ENCODE measurements at regions not wholly inside any gene's neighbourhood (a gene's known extent, or its start where the extent isn't known, plus 50 kb on each side); places are given as distances from the start of the nearest gene placed in this dataset.
"Not testable (repeated sequence)": the region's sequence is repeated elsewhere in the genome, so short reads cannot be mapped to it uniquely, and the experiment has no call there.

DNA sequence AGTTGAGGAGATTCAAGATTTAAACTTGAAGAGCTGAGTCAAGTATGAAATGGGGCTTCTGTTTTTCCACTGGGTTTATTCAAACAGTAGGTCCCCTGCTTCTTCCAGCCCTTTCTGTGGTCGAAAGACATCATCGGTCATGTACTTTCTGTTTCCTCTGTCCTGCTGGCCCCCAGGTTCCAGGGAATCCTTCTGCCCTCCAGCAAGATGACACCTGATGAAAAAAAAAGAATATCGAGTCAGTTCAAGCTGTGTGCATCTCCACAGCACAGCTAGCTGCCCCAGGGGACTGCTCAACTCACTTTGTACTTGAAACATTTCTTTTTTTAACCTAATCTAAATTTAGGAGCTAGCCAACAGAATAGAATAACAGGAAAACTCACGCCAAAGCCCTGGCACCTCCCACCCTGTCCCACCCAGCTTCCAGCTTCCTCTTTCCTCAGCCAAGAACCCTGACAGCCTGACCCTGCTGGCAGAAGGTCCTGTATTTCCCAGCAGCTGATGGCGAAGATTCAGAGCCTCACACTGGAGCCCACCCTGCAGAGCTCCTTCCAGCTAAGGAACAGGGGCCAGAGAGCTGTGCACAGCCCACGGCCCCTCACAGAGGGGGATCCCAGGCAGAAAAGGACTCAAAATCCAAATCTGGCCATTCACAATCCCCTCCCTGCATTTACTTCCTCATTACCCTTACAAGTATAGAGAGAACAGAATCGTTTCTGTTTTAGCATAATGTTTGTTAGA, 176.5 kb downstream of the PSMG1 start:
- TF ChIP-seq JUND (IDR thresholded peaks at IDR 0.05; ENCODE audit: low read depth) = no peak
- in situ Hi-C loops (cut with HindIII; ENCODE audit: low pct_unique_long_range_greater_than_20kb, low sequenced_read_pairs) = no loop called here
- DNase-seq (ENCODE audit: low read depth in 1 of 2, low spot score in 1 of 2) = no peak

- in situ Hi-C loops (cut with HindIII; ENCODE audit: low pct_unique_long_range_greater_than_20kb, low sequenced_read_pairs) = no loop called here
- DNase-seq (ENCODE audit: low read depth in 1 of 2, low spot score in 1 of 2) = no peak
- no peak for TF ChIP-seq JUND (IDR thresholded peaks at IDR 0.05; ENCODE audit: low read depth)
Measured at GRCh38 chr21:39005502-39005787, 177.8 kb downstream of the PSMG1 start.

DNA sequence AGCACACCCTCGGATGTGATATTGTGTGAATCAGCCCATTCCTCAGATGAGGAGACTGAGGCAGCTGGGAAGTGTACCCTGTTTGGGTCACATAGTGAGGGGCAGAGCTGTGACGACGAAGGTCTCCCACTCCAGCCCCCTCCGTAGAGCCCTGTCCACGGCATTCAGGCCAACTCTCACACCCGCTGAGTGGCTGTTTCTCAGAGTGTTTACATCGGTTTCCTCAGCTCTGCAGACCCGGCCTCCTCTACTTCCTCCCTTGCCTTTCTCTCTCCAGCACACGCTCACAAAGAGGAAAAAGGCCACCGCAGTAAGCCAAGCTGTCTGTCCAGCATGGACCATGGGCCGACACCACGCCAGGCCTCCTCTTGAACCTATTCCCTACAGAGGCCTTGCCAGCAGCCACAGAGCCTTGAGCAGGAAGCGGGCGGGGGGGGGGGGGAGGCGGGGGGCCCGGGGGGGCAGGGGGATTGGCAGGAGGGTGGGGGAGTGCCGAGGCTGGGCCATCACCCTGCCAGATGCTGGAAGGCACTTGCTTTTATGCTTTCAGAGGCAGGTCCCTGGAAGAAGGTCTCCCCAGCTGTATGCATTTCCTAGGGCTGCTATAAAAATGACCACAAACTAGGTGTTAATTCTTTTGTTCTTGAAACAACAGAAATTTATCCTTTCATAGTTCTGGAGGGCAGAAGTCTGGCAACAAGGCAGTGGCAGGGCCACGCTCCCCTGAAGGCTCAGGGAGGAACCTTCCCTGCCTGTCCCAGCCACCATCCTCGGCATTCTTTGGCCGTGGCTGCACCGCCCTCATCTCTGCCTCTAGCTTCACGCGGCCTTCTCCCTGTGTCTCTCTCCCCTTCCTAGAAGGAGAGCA, 178.4 kb downstream of the PSMG1 start:
- in situ Hi-C loops (cut with HindIII; ENCODE audit: low pct_unique_long_range_greater_than_20kb, low sequenced_read_pairs) = no loop called here

DNA sequence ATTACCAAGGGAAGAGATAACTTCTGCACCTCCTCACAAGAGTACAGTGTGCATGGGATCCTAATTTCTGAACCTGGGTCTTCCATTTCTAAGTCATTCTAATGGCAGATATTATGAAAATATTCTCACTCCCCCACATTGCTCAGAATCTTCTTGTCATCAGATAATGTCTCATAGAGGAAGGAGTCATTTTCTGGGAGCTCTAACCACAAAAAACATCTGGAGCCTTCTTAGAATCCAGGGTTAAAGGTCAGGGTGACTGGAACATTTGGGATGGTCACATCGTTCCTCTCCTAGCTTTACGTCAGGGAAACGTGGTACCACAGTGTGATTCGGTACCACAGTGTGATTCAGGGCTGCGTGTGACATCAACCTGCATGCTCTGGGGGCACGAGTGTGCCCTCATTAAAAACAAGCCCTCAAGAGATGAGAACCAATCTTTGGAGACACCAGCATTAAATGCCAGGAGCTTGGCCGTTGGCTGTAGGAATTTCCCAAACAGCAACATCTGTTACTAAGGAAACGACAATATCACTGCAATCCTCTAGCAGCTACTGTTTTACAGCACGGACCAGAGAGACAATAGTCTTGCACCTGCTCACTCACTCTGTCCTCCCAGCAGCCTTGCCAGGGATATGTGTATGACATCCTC, 179.1 kb downstream of the PSMG1 start:
- DNase-seq (ENCODE audit: low read depth in 1 of 2, low spot score in 1 of 2) = no peak
- no peak for TF ChIP-seq JUND (IDR thresholded peaks at IDR 0.05; ENCODE audit: low read depth)
- in situ Hi-C loops (cut with HindIII; ENCODE audit: low pct_unique_long_range_greater_than_20kb, low sequenced_read_pairs) = no loop called here

More for the DNA sequence above, 178.4 kb downstream of the PSMG1 start:
- no peak for TF ChIP-seq JUND (IDR thresholded peaks at IDR 0.05; ENCODE audit: low read depth)
- DNase-seq (ENCODE audit: low read depth in 1 of 2, low spot score in 1 of 2) = no peak

GRCh38 chr21:39001341-39001740, 181.9 kb downstream of the PSMG1 start:
- TF ChIP-seq JUND (IDR thresholded peaks at IDR 0.05; ENCODE audit: low read depth) = no peak
- DNase-seq (ENCODE audit: low read depth in 1 of 2, low spot score in 1 of 2) = no peak
- in situ Hi-C loops (cut with HindIII; ENCODE audit: low pct_unique_long_range_greater_than_20kb, low sequenced_read_pairs) = no loop called here

- in situ Hi-C loops (cut with HindIII; ENCODE audit: low pct_unique_long_range_greater_than_20kb, low sequenced_read_pairs) = no loop called here
- no peak for TF ChIP-seq JUND (IDR thresholded peaks at IDR 0.05; ENCODE audit: low read depth)
- no peak for DNase-seq (ENCODE audit: low read depth in 1 of 2, low spot score in 1 of 2)
Measured at GRCh38 chr21:39000496-39000895, 182.8 kb downstream of the PSMG1 start.

DNA sequence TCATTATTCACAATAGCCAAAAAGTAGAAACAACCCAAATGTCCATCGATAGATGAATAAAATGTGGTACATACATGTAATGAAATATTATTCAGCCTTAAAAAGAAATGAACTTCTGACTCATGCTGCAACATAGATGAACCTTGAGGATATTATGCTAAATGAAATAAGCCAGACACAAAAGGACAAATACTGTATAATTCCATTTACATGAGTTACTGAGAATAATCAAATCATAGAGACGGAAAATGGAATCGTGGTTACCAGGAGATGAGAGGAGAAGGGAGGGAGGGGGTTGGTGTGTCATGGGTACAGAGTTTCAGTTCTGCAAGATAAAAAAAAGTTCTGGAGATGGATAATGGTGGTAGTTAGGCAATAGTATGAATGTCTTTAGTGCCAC, 184.1 kb downstream of the PSMG1 start:
- in situ Hi-C loops (cut with HindIII; ENCODE audit: low pct_unique_long_range_greater_than_20kb, low sequenced_read_pairs) = no loop called here
- DNase-seq (ENCODE audit: low read depth in 1 of 2, low spot score in 1 of 2) = no peak
- TF ChIP-seq JUND (IDR thresholded peaks at IDR 0.05; ENCODE audit: low read depth) = no peak

DNA sequence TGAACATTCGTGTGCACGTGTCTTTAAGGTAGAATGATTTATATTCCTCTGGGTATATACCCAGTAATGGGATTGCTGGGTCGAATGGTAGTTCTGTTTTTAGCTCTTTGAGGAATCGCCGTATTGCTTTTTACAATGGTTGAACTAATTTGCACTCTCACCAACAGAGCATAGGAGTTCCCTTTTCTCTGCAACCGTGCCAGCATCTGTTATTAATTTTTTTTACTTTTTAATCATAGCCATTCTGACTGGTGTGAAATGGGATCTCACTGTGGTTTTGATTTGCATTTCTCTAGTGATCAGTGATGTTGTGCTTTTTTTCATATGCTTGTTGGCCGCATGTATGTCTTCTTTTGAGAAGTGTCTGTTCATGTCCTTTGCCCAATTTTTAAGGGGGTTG, 185.0 kb downstream of the PSMG1 start:
- DNase-seq (ENCODE audit: low read depth in 1 of 2, low spot score in 1 of 2); in situ Hi-C loops (cut with HindIII; ENCODE audit: low pct_unique_long_range_greater_than_20kb, low sequenced_read_pairs): not testable (repeated sequence)

GRCh38 chr21:38997843-38998175, 185.4 kb downstream of the PSMG1 start:
- DNase-seq (ENCODE audit: low read depth in 1 of 2, low spot score in 1 of 2); in situ Hi-C loops (cut with HindIII; ENCODE audit: low pct_unique_long_range_greater_than_20kb, low sequenced_read_pairs): not testable (repeated sequence)

GRCh38 chr21:38997051-38997842, 186.0 kb downstream of the PSMG1 start:
- no peak for DNase-seq (ENCODE audit: low read depth in 1 of 2, low spot score in 1 of 2)
- no peak for TF ChIP-seq JUND (IDR thresholded peaks at IDR 0.05; ENCODE audit: low read depth)
- in situ Hi-C loops (cut with HindIII; ENCODE audit: low pct_unique_long_range_greater_than_20kb, low sequenced_read_pairs) = no loop called here

- no peak for TF ChIP-seq JUND (IDR thresholded peaks at IDR 0.05; ENCODE audit: low read depth)
- in situ Hi-C loops (cut with HindIII; ENCODE audit: low pct_unique_long_range_greater_than_20kb, low sequenced_read_pairs) = no loop called here
- DNase-seq (ENCODE audit: low read depth in 1 of 2, low spot score in 1 of 2) = no peak
Measured at GRCh38 chr21:38996355-38996754, 186.9 kb downstream of the PSMG1 start.

DNA sequence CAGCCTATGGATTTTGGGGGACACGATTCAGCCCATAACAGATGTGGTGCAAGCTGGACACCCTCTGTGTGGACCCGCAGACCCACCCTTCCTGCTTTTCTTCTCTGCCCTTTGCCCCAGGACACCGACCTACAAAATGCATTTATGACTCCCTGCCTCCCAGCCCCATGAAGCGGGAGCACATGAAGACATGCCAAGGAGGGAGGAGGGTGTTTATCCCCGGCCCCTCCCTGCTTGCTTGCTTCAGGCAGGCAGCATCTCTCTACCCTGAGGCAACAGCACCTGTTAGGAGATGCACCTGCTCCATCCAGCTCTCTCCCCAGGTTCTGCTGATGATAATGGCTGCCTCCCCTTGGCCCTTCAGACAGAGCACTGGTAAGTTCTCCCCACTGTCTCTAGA, 187.5 kb downstream of the PSMG1 start:
- no peak for TF ChIP-seq JUND (IDR thresholded peaks at IDR 0.05; ENCODE audit: low read depth)
- in situ Hi-C loops (cut with HindIII; ENCODE audit: low pct_unique_long_range_greater_than_20kb, low sequenced_read_pairs) = no loop called here
- DNase-seq (ENCODE audit: low read depth in 1 of 2, low spot score in 1 of 2) = no peak
